Fibroblast of skin of abdomen (primary cell): ENCODE measurements at regions not wholly inside any gene's neighbourhood (a gene's known extent, or its start where the extent isn't known, plus 50 kb on each side); places are given as distances from the start of the nearest gene placed in this dataset.
"Not testable (repeated sequence)": the region's sequence is repeated elsewhere in the genome, so short reads cannot be mapped to it uniquely, and the experiment has no call there.

Source experiments
- DNase-seq: peaks from one replicate; pipeline ENCODE4 v3.0.0-alpha.2; 2013

- no peak for DNase-seq
These were observed 963.3 kb upstream of the GRIA3 start for GRCh38 chrX:122220644-122221373.

GRCh38 chrX:122221810-122222209 is 962.3 kb upstream of the GRIA3 start:
- not testable (repeated sequence) for DNase-seq

- peak; percentile 39 for DNase-seq
These were observed 959.9 kb upstream of the GRIA3 start for GRCh38 chrX:122224137-122224536.

- DNase-seq = peak; percentile 56
These were observed 945.3 kb upstream of the GRIA3 start for GRCh38 chrX:122238801-122239200.

- no peak for DNase-seq
These were observed 942.1 kb upstream of the GRIA3 start for GRCh38 chrX:122241959-122242358.

- no peak for DNase-seq
These were observed 940.0 kb upstream of the GRIA3 start for GRCh38 chrX:122244080-122244479.

GRCh38 chrX:122245175-122245574 is 938.9 kb upstream of the GRIA3 start:
- DNase-seq = no peak

- no peak for DNase-seq
These were observed 938.1 kb upstream of the GRIA3 start for GRCh38 chrX:122245943-122246342.

- no peak for DNase-seq
These were observed 937.1 kb upstream of the GRIA3 start for GRCh38 chrX:122246937-122247336.

- peak; percentile 71 for DNase-seq
These were observed 935.4 kb upstream of the GRIA3 start for GRCh38 chrX:122248681-122249080.

GRCh38 chrX:122252454-122252853 is 931.6 kb upstream of the GRIA3 start:
- no peak for DNase-seq

- no peak for DNase-seq
These were observed 915.7 kb upstream of the GRIA3 start for GRCh38 chrX:122268353-122268752.

- peak; percentile 68 for DNase-seq
These were observed 914.8 kb upstream of the GRIA3 start for GRCh38 chrX:122269243-122269781.

GRCh38 chrX:122270809-122271494 is 913.1 kb upstream of the GRIA3 start:
- no peak for DNase-seq

- no peak for DNase-seq
These were observed 912.1 kb upstream of the GRIA3 start for GRCh38 chrX:122272011-122272410.

GRCh38 chrX:122279746-122280145 is 904.3 kb upstream of the GRIA3 start:
- no peak for DNase-seq

GRCh38 chrX:122299822-122300221 is 884.3 kb upstream of the GRIA3 start:
- DNase-seq = not testable (repeated sequence)

- DNase-seq = no peak
These were observed 882.6 kb upstream of the GRIA3 start for GRCh38 chrX:122301491-122301890.

GRCh38 chrX:122303761-122304160 is 880.3 kb upstream of the GRIA3 start:
- DNase-seq = no peak

- DNase-seq = no peak
These were observed 839.3 kb upstream of the GRIA3 start for GRCh38 chrX:122344816-122345215.

GRCh38 chrX:122363112-122363795 is 820.8 kb upstream of the GRIA3 start:
- DNase-seq = no peak

GRCh38 chrX:122375533-122375932 is 808.5 kb upstream of the GRIA3 start:
- DNase-seq = not testable (repeated sequence)

GRCh38 chrX:122389005-122389404 is 795.1 kb upstream of the GRIA3 start:
- DNase-seq = no peak
